Caco-2 (cell line): ENCODE measurements at regions not wholly inside any gene's neighbourhood (a gene's known extent, or its start where the extent isn't known, plus 50 kb on each side); places are given as distances from the start of the nearest gene placed in this dataset.

Experiments used
- BruUV-seq: library from RNA; stranded (reverse); fragments of 400-500 nt; replicated peaks from 2 replicates; lab custom pipeline; 2021; lab: Mats Ljungman, UMichigan
- CTCF ChIA-PET: fragments of 300-600 bp; sonication (Branson Sonifier 250); formaldehyde crosslinking; loops from one replicate; lab custom pipeline; 2022; ENCODE audit warnings: antibody characterized with exemption; lab: Charles Lee
- POLR2A ChIA-PET: fragments of 300-600 bp; sonication (Branson Sonifier 250); formaldehyde crosslinking; loops from one replicate; lab custom pipeline; 2022; ENCODE audit warnings: antibody characterized with exemption; lab: Charles Lee
- DNase-seq, 2 experiments: peaks; one replicate each; pipeline versions ENCODE4 v3.0.0 to v3.0.0-alpha.2; 2020 to 2022
- H3K27me3 ChIP-seq: replicated peaks from 2 replicates; pipeline ENCODE4 v1.6.0; 2011; ENCODE audit warnings: low read length; ENCODE audit not compliant: control insufficient read depth, insufficient read depth
- H3K36me3 ChIP-seq: 2 replicates; pipeline ENCODE4 v1.5.1; 2011; ENCODE audit warnings: low read length; ENCODE audit not compliant: control insufficient read depth, insufficient read depth
- H3K4me1 ChIP-seq: fragments of 250-450 bp; sonication (Bioruptor Pico); 2 replicates; pipeline ENCODE4 v1.5.1; 2020; ENCODE audit warnings: mild to moderate bottlenecking
- H3K4me3 ChIP-seq: 2 replicates; pipeline ENCODE4 v1.5.1; 2011; ENCODE audit warnings: low read depth, mild to moderate bottlenecking, control low read depth, low read length
- H3K9me3 ChIP-seq: fragments of 250-450 bp; sonication (Bioruptor Pico); 2 replicates; pipeline ENCODE4 v1.5.1; 2020; ENCODE audit warnings: mild to moderate bottlenecking, moderate library complexity
- H3K27ac Mint-ChIP-seq: one replicate; pipeline ENCODE4 v1.8.0; 2022; ENCODE audit warnings: mixed read lengths; ENCODE audit not compliant: unreplicated experiment
- H3K27me3 Mint-ChIP-seq: one replicate; pipeline ENCODE4 v1.8.0; 2022; ENCODE audit warnings: mixed read lengths; ENCODE audit not compliant: insufficient read depth, unreplicated experiment
- H3K36me3 Mint-ChIP-seq: one replicate; pipeline ENCODE4 v1.8.0; 2022; ENCODE audit warnings: mild to moderate bottlenecking, mixed read lengths; ENCODE audit not compliant: insufficient read depth, unreplicated experiment
- H3K4me1 Mint-ChIP-seq: one replicate; pipeline ENCODE4 v1.8.0; 2022; ENCODE audit warnings: low read depth, mixed read lengths; ENCODE audit not compliant: unreplicated experiment
- H3K4me3 Mint-ChIP-seq: one replicate; pipeline ENCODE4 v1.8.0; 2022; ENCODE audit warnings: mild to moderate bottlenecking, moderate library complexity, mixed read lengths; ENCODE audit not compliant: unreplicated experiment
- H3K9me3 Mint-ChIP-seq: one replicate; pipeline ENCODE4 v1.8.0; 2022; ENCODE audit warnings: mixed read lengths; ENCODE audit not compliant: unreplicated experiment
- intact Hi-C: fragments of 100-400 bp; cut with micrococcal nuclease; formaldehyde crosslinking; loops from one replicate; pipeline ENCODE4 v1.10.0; 2022; ENCODE audit not compliant: unreplicated experiment
- TF ChIP-seq, protein P1 (sequence below), 2 experiments: fragments of 200-600 bp in 1 of 2; IDR thresholded peaks; 1 replicate in 1 of 2; 2 replicates in 1 of 2; pipeline versions ENCODE4 v1.5.1 to v1.8.0; 2011 to 2022; ENCODE audit warnings: antibody characterized with exemption in 1 of 2, control low read depth in 1 of 2, inconsistent platforms in 1 of 2, low read depth in 1 of 2, low read length in 1 of 2, mild to moderate bottlenecking in 1 of 2, moderate library complexity in 1 of 2; ENCODE audit not compliant: insufficient read depth in 1 of 2, severe bottlenecking in 1 of 2, unreplicated experiment in 1 of 2

DNA sequence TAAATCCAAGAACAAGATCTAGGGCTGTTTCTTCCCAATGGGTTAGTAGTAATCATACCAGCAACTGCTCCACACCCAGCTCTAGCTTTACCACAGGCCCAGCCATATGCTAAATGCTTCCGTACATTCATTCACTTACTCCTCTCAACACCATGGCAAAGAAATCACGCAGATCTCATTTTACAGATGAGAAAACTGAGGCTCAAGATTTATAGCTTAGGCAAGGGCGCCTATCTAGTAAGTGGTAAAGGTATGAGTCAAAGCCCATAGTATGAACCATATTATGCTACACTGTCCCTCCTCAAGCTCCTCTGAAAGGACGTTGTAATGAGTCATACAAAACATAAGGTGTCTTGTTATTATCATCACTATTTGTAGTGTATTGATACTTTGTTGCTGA is 82.2 kb downstream of the NIBAN1 start:
- Mint-ChIP-seq H3K36me3 (no peaks in the 10 kb centered on the region), H3K27ac (no peak overlapping the region), H3K4me1 (no peaks in the 10 kb centered on the region), H3K4me3 (no peak overlapping the region), H3K9me3 (no peaks in the 10 kb centered on the region), H3K27me3 (no peaks in the 10 kb centered on the region)
- TF ChIP-seq, protein P1, sequence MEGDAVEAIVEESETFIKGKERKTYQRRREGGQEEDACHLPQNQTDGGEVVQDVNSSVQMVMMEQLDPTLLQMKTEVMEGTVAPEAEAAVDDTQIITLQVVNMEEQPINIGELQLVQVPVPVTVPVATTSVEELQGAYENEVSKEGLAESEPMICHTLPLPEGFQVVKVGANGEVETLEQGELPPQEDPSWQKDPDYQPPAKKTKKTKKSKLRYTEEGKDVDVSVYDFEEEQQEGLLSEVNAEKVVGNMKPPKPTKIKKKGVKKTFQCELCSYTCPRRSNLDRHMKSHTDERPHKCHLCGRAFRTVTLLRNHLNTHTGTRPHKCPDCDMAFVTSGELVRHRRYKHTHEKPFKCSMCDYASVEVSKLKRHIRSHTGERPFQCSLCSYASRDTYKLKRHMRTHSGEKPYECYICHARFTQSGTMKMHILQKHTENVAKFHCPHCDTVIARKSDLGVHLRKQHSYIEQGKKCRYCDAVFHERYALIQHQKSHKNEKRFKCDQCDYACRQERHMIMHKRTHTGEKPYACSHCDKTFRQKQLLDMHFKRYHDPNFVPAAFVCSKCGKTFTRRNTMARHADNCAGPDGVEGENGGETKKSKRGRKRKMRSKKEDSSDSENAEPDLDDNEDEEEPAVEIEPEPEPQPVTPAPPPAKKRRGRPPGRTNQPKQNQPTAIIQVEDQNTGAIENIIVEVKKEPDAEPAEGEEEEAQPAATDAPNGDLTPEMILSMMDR (IDR thresholded peaks at IDR 0.05; ENCODE audit: insufficient read depth in 1 of 2, low read depth in 1 of 2, low read length in 1 of 2, severe bottlenecking in 1 of 2, unreplicated experiment in 1 of 2): no peak
- H3K4me1 ChIP-seq: no peaks in the 10 kb centered on the region
- DNase-seq: no peak
- no peaks in the 10 kb centered on the region for H3K36me3 ChIP-seq
- peaks cover 3% of the 10 kb centered on the region; the same call in 1 of the 2 replicates for H3K9me3 ChIP-seq
- H3K27me3 ChIP-seq: no peaks in the 10 kb centered on the region
- POLR2A ChIA-PET: no interaction called here
- CTCF ChIA-PET: no interaction called here
- no TSS peak for BruUV-seq
- H3K4me3 ChIP-seq: no peak overlapping the region
- intact Hi-C loops: no loop called here

DNA sequence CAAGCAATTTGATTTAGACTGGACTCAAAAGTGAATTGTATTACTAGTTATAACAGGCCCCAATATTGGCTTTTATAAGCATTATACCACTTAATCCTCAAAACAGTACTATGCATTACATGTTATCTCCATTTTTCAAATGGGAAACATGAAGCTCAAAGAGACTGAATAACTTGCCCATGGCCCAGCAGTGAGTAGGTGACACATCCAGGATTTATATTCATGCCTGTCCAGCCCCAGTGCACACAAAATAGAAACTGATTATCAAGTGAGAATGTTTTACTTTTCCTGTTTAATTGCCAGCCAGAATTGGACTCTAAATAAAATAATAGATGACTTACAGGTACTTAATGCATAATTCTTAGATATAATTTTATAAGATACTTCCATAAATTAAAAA is 82.9 kb downstream of the NIBAN1 start:
- Mint-ChIP-seq H3K27ac (no peak overlapping the region), H3K4me3 (no peak overlapping the region), H3K9me3 (no peaks in the 10 kb centered on the region), H3K27me3 (no peaks in the 10 kb centered on the region), H3K4me1 (no peaks in the 10 kb centered on the region), H3K36me3 (no peaks in the 10 kb centered on the region)
- H3K4me3 ChIP-seq: no peak overlapping the region
- H3K27me3 ChIP-seq: no peaks in the 10 kb centered on the region
- no peaks in the 10 kb centered on the region for H3K4me1 ChIP-seq
- H3K36me3 ChIP-seq: no peaks in the 10 kb centered on the region
- DNase-seq: no peak
- CTCF ChIA-PET: no interaction called here
- BruUV-seq: no TSS peak
- no peaks in the 10 kb centered on the region for H3K9me3 ChIP-seq
- POLR2A ChIA-PET: no interaction called here
- intact Hi-C loops: no loop called here
- TF ChIP-seq, protein P1 (IDR thresholded peaks at IDR 0.05; ENCODE audit: insufficient read depth in 1 of 2, low read depth in 1 of 2, low read length in 1 of 2, severe bottlenecking in 1 of 2, unreplicated experiment in 1 of 2): no peak

DNA sequence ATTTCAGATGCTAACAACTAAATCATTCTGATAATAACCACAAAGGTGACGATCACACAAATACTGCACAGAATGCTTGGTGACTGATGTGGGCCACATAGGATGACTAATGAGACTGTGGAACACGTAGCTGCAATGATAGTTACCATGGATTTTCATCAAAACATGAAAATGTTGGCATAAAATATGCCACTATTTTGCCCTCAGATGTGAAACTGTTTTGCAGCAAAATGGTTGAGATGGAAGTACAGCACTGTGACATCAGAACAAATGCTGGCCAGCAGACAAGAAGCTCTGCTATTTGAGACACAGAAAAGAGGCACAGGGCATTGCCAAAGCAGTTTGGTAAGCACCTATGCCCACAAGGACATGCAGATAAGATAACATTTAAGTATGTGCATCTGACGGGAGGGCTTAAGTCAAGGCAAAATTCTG is 83.8 kb downstream of the NIBAN1 start:
- no peaks in the 10 kb centered on the region for H3K4me1 Mint-ChIP-seq
- H3K4me3 Mint-ChIP-seq: no peak overlapping the region
- H3K4me3 ChIP-seq: no peak overlapping the region
- intact Hi-C loops: no loop called here
- H3K27me3 Mint-ChIP-seq: no peaks in the 10 kb centered on the region
- no peaks in the 10 kb centered on the region for H3K36me3 ChIP-seq
- BruUV-seq: no TSS peak
- ChIA-PET CTCF (no interaction called here), POLR2A (no interaction called here)
- no peaks in the 10 kb centered on the region for H3K4me1 ChIP-seq
- no peaks in the 10 kb centered on the region for H3K27me3 ChIP-seq
- H3K27ac Mint-ChIP-seq: no peak overlapping the region
- H3K9me3 Mint-ChIP-seq: no peaks in the 10 kb centered on the region
- no peaks in the 10 kb centered on the region for H3K9me3 ChIP-seq
- H3K36me3 Mint-ChIP-seq: no peaks in the 10 kb centered on the region
- TF ChIP-seq, protein P1 (IDR thresholded peaks at IDR 0.05; ENCODE audit: insufficient read depth in 1 of 2, low read depth in 1 of 2, low read length in 1 of 2, severe bottlenecking in 1 of 2, unreplicated experiment in 1 of 2): no peak
- no peak for DNase-seq
